GM12878 (cell line): ENCODE measurements at regions not wholly inside any gene's neighbourhood (a gene's known extent, or its start where the extent isn't known, plus 50 kb on each side); places are given as distances from the start of the nearest gene placed in this dataset.

Experiments
- ATAC-seq: fragments of 200-7000 bp; cut with Tn5 transposase; 3 replicates; pipeline ENCODE4 v1.9.1; 2020; ENCODE audit warnings: mild to moderate bottlenecking, moderate library complexity
- BruUV-seq: library from RNA; stranded (reverse); fragments of 400-500 nt; replicated peaks from 2 replicates; lab custom pipeline; 2021; lab: Mats Ljungman, UMichigan
- CTCF ChIA-PET: fragments of 300-600 bp; sonication (Branson Sonifier 250); formaldehyde crosslinking; extraction: SDS; loops from one replicate; lab custom pipeline; 2021; ENCODE audit warnings: inconsistent platforms; lab: Yijun Ruan, JAX
- POLR2A ChIA-PET: fragments of 350-600 bp; formaldehyde crosslinking; extraction: SDS; loops from one replicate; lab custom pipeline; 2021; ENCODE audit warnings: inconsistent platforms; lab: Charles Lee
- RAD21 ChIA-PET: fragments of 300-600 bp; sonication (Branson Sonifier 250); formaldehyde crosslinking; loops from one replicate; lab custom pipeline; 2023; ENCODE audit warnings: antibody characterized with exemption; ENCODE audit not compliant: unreplicated experiment; lab: Charles Lee
- SMC1A ChIA-PET: fragments of 300-600 bp; sonication (Branson Sonifier 250); formaldehyde crosslinking; loops from one replicate; lab custom pipeline; 2023; ENCODE audit not compliant: unreplicated experiment, uncharacterized antibody; lab: Charles Lee
- DNase-seq: peaks from one replicate; pipeline ENCODE4 v3.0.0-alpha.2; 2011; ENCODE audit warnings: low read depth, low spot score
- FAIRE-seq: peaks from 3 replicates; lab custom pipeline; 2011; peaks lifted over from hg19 to GRCh38; lab: Jason Lieb, UNC
- H2AFZ ChIP-seq: 2 replicates; pipeline ENCODE4 v1.6.0; 2011; ENCODE audit warnings: low read depth, low read length, control low read depth; ENCODE audit not compliant: control insufficient read depth
- H3K27ac ChIP-seq: 2 replicates; pipeline ENCODE4 v1.5.1; 2011; ENCODE audit warnings: control low read depth; ENCODE audit not compliant: control insufficient read depth, insufficient read depth
- H3K27me3 ChIP-seq, 2 experiments: replicated peaks in 1 of 2; 2 replicates each; pipeline versions ENCODE4 v1.6.0 to v1.6.1; 2011; ENCODE audit warnings: low read length in 1 of 2; ENCODE audit not compliant: control insufficient read depth in 2 of 2, insufficient read depth in 2 of 2
- H3K36me3 ChIP-seq, 2 experiments: 2 replicates each; pipeline ENCODE4 v1.5.1; 2011; ENCODE audit warnings: low read length in 1 of 2; ENCODE audit not compliant: control insufficient read depth in 2 of 2, insufficient read depth in 2 of 2
- H3K4me1 ChIP-seq: 2 replicates; pipeline ENCODE4 v1.6.1; 2011; ENCODE audit warnings: mild to moderate bottlenecking, low read length, moderate library complexity, mixed read lengths; ENCODE audit not compliant: control insufficient read depth, insufficient read depth
- H3K4me2 ChIP-seq: 2 replicates; pipeline ENCODE4 v1.6.0; 2011; ENCODE audit warnings: control low read depth; ENCODE audit not compliant: control insufficient read depth, insufficient read depth
- H3K4me3 ChIP-seq: fragments of 200-600 bp; sonication (generic); 2 replicates; pipeline ENCODE4 v1.5.1; 2016
- H3K79me2 ChIP-seq: 2 replicates; pipeline ENCODE4 v1.6.0; 2011; ENCODE audit warnings: low read length; ENCODE audit not compliant: control insufficient read depth, insufficient read depth
- H3K9ac ChIP-seq: 2 replicates; pipeline ENCODE4 v1.8.0; 2011; ENCODE audit warnings: low read length, control low read depth, mixed read lengths; ENCODE audit not compliant: control insufficient read depth, insufficient read depth
- H3K9me3 ChIP-seq: replicated peaks from 3 replicates; pipeline ENCODE4 v1.5.1; 2011; ENCODE audit warnings: mild to moderate bottlenecking, low read length; ENCODE audit not compliant: control insufficient read depth, insufficient read depth
- H4K20me1 ChIP-seq: 2 replicates; pipeline ENCODE4 v1.6.0; 2011; ENCODE audit not compliant: control insufficient read depth, insufficient read depth
- CHD4 ChIP-seq: fragments of 200-600 bp; sonication (generic); IDR thresholded peaks from 2 replicates; pipeline ENCODE4 v1.6.1; 2016; ENCODE audit warnings: mild to moderate bottlenecking
- GATAD2B ChIP-seq: fragments of 450-650 bp; conservative IDR thresholded peaks from 2 replicates; pipeline ENCODE4 v1.6.1; 2017; ENCODE audit warnings: low read depth, mild to moderate bottlenecking, moderate library complexity
- KAT2A ChIP-seq: conservative IDR thresholded peaks from 2 replicates; pipeline ENCODE4 v1.6.1; 2011; ENCODE audit warnings: low read depth, low read length; ENCODE audit not compliant: control insufficient read depth
- NBN ChIP-seq: fragments of 450-650 bp; IDR thresholded peaks from 2 replicates; pipeline ENCODE4 v1.6.1; 2016
- NFXL1 ChIP-seq: fragments of 450-650 bp; IDR thresholded peaks from 2 replicates; pipeline ENCODE4 v1.6.1; 2017; ENCODE audit warnings: antibody characterized with exemption, mild to moderate bottlenecking, borderline replicate concordance
- NFYA ChIP-seq: IDR thresholded peaks from 2 replicates; pipeline ENCODE4 v1.6.1; 2011; ENCODE audit warnings: low read depth, mild to moderate bottlenecking, low read length, improper control_type of control experiment, borderline replicate concordance
- NR2C1 ChIP-seq: fragments of 450-650 bp; IDR thresholded peaks from 2 replicates; pipeline ENCODE4 v1.6.1; 2017; ENCODE audit warnings: antibody characterized with exemption, mild to moderate bottlenecking, moderate library complexity
- SP1 ChIP-seq: IDR thresholded peaks from one replicate; pipeline ENCODE4 v1.6.1; 2011; ENCODE audit warnings: low read depth, low read length
- SREBF1 ChIP-seq: IDR thresholded peaks from 2 replicates; pipeline ENCODE4 v1.6.1; 2012; ENCODE audit warnings: mild to moderate bottlenecking, low read length
- SUZ12 ChIP-seq: fragments of 200-600 bp; sonication (generic); IDR thresholded peaks from one replicate; pipeline ENCODE4 v1.6.1; 2018; ENCODE audit warnings: antibody characterized with exemption, mild to moderate bottlenecking; ENCODE audit not compliant: unreplicated experiment
- TAF1 ChIP-seq: IDR thresholded peaks from 2 replicates; pipeline ENCODE4 v1.6.1; 2011; ENCODE audit warnings: mild to moderate bottlenecking, low read depth, low read length, borderline replicate concordance
- WRNIP1 ChIP-seq: IDR thresholded peaks from 2 replicates; pipeline ENCODE4 v1.6.1; 2011; ENCODE audit warnings: low read depth, low read length, improper control_type of control experiment, borderline replicate concordance
- YY1 ChIP-seq: IDR thresholded peaks from 2 replicates; pipeline ENCODE4 v1.6.1; 2011; ENCODE audit warnings: low read depth, mild to moderate bottlenecking, low read length
- WGBS: methylation state at CpG from one replicate; pipeline ENCODE4 v1.1.6; 2016; ENCODE audit warnings: low lambda C conversion rate; ENCODE audit not compliant: insufficient replicate concordance, insufficient coverage; ENCODE audit errors: missing lambda C conversion rate; 5-methylcytosine and 5-hydroxymethylcytosine counted together
- in situ Hi-C: fragments of 300-500 bp; cut with MboI; formaldehyde crosslinking; loops from 9 replicates; pipeline ENCODE4 v1.14.3; 2018; ENCODE audit warnings: mixed read lengths
- intact Hi-C: fragments of 100-400 bp; cut with micrococcal nuclease; formaldehyde crosslinking; loops from one replicate; pipeline ENCODE4 v1.14.2; 2022; ENCODE audit not compliant: unreplicated experiment
- TF ChIP-seq, protein P1 (sequence below): fragments of 450-650 bp; conservative IDR thresholded peaks from 2 replicates; pipeline ENCODE4 v1.6.1; 2017; ENCODE audit warnings: mild to moderate bottlenecking, moderate library complexity
- TF ChIP-seq, protein P2 (sequence below): fragments of 450-650 bp; IDR thresholded peaks from 2 replicates; pipeline ENCODE4 v1.6.1; 2018; ENCODE audit warnings: mild to moderate bottlenecking, low read depth, moderate library complexity; ENCODE audit not compliant: partially characterized antibody

DNA sequence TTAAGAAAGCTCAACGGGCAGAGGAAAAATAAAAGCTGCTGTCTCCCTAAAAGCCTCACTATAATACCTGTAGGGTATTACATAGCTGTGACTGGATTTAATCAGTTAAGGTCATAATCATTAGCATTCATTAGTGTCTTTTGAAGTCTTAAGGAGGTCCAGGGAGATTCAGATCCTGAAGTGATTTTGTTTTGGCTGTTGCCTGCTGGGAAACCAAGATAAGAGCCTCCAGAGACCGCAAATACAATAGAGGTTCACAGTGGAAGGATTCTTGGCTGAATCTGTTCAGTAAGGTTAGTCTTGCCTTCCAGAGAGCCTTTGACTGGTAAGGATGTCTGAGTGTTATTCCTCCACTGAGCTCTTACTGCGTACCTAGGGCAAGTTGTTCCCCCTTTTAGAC, 54.0 kb upstream of the TNFRSF19 start (continued):
- TF ChIP-seq NFYA: no peak
- TF ChIP-seq NR2C1: no peak
- no peak for TF ChIP-seq WRNIP1
- TF ChIP-seq SUZ12: no peak
- no peak for TF ChIP-seq GATAD2B
- TF ChIP-seq NFXL1: no peak
- TF ChIP-seq, protein P1, sequence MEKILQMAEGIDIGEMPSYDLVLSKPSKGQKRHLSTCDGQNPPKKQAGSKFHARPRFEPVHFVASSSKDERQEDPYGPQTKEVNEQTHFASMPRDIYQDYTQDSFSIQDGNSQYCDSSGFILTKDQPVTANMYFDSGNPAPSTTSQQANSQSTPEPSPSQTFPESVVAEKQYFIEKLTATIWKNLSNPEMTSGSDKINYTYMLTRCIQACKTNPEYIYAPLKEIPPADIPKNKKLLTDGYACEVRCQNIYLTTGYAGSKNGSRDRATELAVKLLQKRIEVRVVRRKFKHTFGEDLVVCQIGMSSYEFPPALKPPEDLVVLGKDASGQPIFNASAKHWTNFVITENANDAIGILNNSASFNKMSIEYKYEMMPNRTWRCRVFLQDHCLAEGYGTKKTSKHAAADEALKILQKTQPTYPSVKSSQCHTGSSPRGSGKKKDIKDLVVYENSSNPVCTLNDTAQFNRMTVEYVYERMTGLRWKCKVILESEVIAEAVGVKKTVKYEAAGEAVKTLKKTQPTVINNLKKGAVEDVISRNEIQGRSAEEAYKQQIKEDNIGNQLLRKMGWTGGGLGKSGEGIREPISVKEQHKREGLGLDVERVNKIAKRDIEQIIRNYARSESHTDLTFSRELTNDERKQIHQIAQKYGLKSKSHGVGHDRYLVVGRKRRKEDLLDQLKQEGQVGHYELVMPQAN: no peak
- TF ChIP-seq, all 136 proteins: peak for 0

DNA sequence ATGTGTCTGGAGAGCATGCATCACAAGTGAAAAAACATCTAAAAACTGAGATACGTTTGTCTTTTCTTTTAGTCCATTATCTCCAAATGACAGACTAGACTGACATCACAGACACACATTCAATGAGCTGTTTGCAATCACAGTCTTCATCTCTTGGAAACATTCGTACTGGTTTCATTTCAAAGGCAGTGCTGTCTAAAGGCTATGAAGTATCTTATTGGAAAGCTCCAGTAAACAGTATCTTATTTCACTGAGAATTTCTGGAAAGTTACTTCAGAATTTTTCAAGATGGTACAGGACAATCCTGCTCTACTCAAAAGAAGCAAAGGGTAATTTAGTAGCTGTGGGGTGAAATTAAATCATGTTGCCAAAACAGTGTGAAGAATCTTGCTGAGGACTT, 53.5 kb upstream of the TNFRSF19 start:
- no peaks in the 10 kb centered on the region for H3K79me2 ChIP-seq
- H2AFZ ChIP-seq: peak overlapping the region; percentile 46
- in situ Hi-C loops (no loop called here), intact Hi-C loops (no loop called here)
- ChIA-PET CTCF (interaction anchor here (1.1 to 1.5 kb wide), 2 partner anchors 19 to 192 kb away, joined by 3 read pairs; no protein-coding TSS in a partner anchor), SMC1A (no interaction called here), POLR2A (no interaction called here), RAD21 (no interaction called here)
- H3K36me3 ChIP-seq: no peaks in the 10 kb centered on the region
- 0% methylated on average over 2 of the region's 2 CpGs for WGBS
- no peaks in the 10 kb centered on the region for H3K9me3 ChIP-seq
- no peaks in the 10 kb centered on the region; a peak in 1 of 4 replicates for H3K27me3 ChIP-seq
- DNase-seq (no peak), ATAC-seq (no peak), FAIRE-seq (no peak)
- no peak overlapping the region for H3K9ac ChIP-seq
- no peak for TF ChIP-seq SP1
- no peak for TF ChIP-seq NBN
- no peak for TF ChIP-seq CHD4
- no peak for TF ChIP-seq YY1
- TF ChIP-seq, protein P2, sequence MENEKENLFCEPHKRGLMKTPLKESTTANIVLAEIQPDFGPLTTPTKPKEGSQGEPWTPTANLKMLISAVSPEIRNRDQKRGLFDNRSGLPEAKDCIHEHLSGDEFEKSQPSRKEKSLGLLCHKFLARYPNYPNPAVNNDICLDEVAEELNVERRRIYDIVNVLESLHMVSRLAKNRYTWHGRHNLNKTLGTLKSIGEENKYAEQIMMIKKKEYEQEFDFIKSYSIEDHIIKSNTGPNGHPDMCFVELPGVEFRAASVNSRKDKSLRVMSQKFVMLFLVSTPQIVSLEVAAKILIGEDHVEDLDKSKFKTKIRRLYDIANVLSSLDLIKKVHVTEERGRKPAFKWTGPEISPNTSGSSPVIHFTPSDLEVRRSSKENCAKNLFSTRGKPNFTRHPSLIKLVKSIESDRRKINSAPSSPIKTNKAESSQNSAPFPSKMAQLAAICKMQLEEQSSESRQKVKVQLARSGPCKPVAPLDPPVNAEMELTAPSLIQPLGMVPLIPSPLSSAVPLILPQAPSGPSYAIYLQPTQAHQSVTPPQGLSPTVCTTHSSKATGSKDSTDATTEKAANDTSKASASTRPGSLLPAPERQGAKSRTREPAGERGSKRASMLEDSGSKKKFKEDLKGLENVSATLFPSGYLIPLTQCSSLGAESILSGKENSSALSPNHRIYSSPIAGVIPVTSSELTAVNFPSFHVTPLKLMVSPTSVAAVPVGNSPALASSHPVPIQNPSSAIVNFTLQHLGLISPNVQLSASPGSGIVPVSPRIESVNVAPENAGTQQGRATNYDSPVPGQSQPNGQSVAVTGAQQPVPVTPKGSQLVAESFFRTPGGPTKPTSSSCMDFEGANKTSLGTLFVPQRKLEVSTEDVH: no peak
- TF ChIP-seq KAT2A: no peak
- no peak for TF ChIP-seq SREBF1
- TF ChIP-seq TAF1: no peak
- TF ChIP-seq GATAD2B: no peak
- no peaks in the 10 kb centered on the region for H4K20me1 ChIP-seq
- no TSS peak for BruUV-seq
- no peak overlapping the region for H3K27ac ChIP-seq
- peak overlapping the region; percentile 56; the same call in 1 of the 2 replicates for H3K4me2 ChIP-seq
- H3K4me3 ChIP-seq: no peak overlapping the region
- peaks cover 3% of the 10 kb centered on the region; the same call in 1 of the 2 replicates for H3K4me1 ChIP-seq
